HG02938 (cell line): ENCODE measurements at regions not wholly inside any gene's neighbourhood (a gene's known extent, or its start where the extent isn't known, plus 50 kb on each side); places are given as distances from the start of the nearest gene placed in this dataset.
"Not testable (repeated sequence)": the region's sequence is repeated elsewhere in the genome, so short reads cannot be mapped to it uniquely, and the experiment has no call there.

Experiments
- ATAC-seq: cut with Tn5 transposase; IDR thresholded peaks from one replicate; pipeline ENCODE4 v1.9.1; 2021; ENCODE audit warnings: mild to moderate bottlenecking, moderate library complexity; ENCODE audit not compliant: unreplicated experiment

- no peak for ATAC-seq
Observed at GRCh38 chr4:127284236-127284635, 348.5 kb upstream of the INTU start.

GRCh38 chr4:127291316-127291715 is 341.4 kb upstream of the INTU start:
- ATAC-seq: no peak

- no peak for ATAC-seq
Observed at GRCh38 chr4:127293496-127293895, 339.3 kb upstream of the INTU start.

GRCh38 chr4:127304356-127304755 is 328.4 kb upstream of the INTU start:
- no peak for ATAC-seq

- ATAC-seq: no peak
Observed at GRCh38 chr4:127307996-127308395, 324.8 kb upstream of the INTU start.

GRCh38 chr4:127309369-127310102 is 323.2 kb upstream of the INTU start:
- no peak for ATAC-seq

GRCh38 chr4:127311371-127311770 is 321.4 kb upstream of the INTU start:
- no peak for ATAC-seq

GRCh38 chr4:127311924-127312323 is 320.8 kb upstream of the INTU start:
- ATAC-seq: no peak

GRCh38 chr4:127313767-127314166 is 319.0 kb upstream of the INTU start:
- no peak for ATAC-seq

GRCh38 chr4:127327491-127327890 is 305.3 kb upstream of the INTU start:
- no peak for ATAC-seq

GRCh38 chr4:127335073-127335620 is 297.6 kb upstream of the INTU start:
- no peak for ATAC-seq

- no peak for ATAC-seq
Observed at GRCh38 chr4:127335732-127336131, 297.0 kb upstream of the INTU start.

GRCh38 chr4:127343123-127343522 is 289.6 kb upstream of the INTU start:
- ATAC-seq: not testable (repeated sequence)

GRCh38 chr4:127344071-127344470 is 288.7 kb upstream of the INTU start:
- no peak for ATAC-seq

- ATAC-seq: no peak
Observed at GRCh38 chr4:127347936-127348335, 284.8 kb upstream of the INTU start.

GRCh38 chr4:127352220-127353113 is 280.3 kb upstream of the INTU start:
- ATAC-seq: no peak

GRCh38 chr4:127355743-127356142 is 277.0 kb upstream of the INTU start:
- ATAC-seq: no peak

- ATAC-seq: no peak
Observed at GRCh38 chr4:127357765-127358164, 275.0 kb upstream of the INTU start.

- ATAC-seq: no peak
Observed at GRCh38 chr4:127362686-127363085, 270.1 kb upstream of the INTU start.

GRCh38 chr4:127364397-127364796 is 268.4 kb upstream of the INTU start:
- no peak for ATAC-seq

- no peak for ATAC-seq
Observed at GRCh38 chr4:127364911-127365310, 267.8 kb upstream of the INTU start.

- ATAC-seq: no peak
Observed at GRCh38 chr4:127370604-127371003, 262.2 kb upstream of the INTU start.
